Muscle layer of duodenum (tissue), 2 donors: ENCODE measurements at regions not wholly inside any gene's neighbourhood (a gene's known extent, or its start where the extent isn't known, plus 50 kb on each side); places are given as distances from the start of the nearest gene placed in this dataset.
"Not testable (repeated sequence)": the region's sequence is repeated elsewhere in the genome, so short reads cannot be mapped to it uniquely, and the experiment has no call there.

ENCODE experiments used
- H3K27ac ChIP-seq: one replicate; pipeline ENCODE4 v1.7.0; 2013; ENCODE audit warnings: mild to moderate bottlenecking, low read length
- H3K27me3 ChIP-seq: one replicate; pipeline ENCODE4 v1.7.0; 2013; ENCODE audit warnings: low read depth, mild to moderate bottlenecking, control low read depth, low read length
- H3K36me3 ChIP-seq, 2 donors: one replicate each; pipeline ENCODE4 v1.7.0; 2013; ENCODE audit warnings: low read length in 2 of 2, control low read depth in 1 of 2, mild to moderate bottlenecking in 1 of 2; ENCODE audit not compliant: insufficient read depth in 2 of 2, control insufficient read depth in 1 of 2
- H3K4me1 ChIP-seq, 2 donors: one replicate each; pipeline ENCODE4 v1.7.0; 2013; ENCODE audit warnings: low read length in 2 of 2, mild to moderate bottlenecking in 2 of 2, control low read depth in 1 of 2, moderate library complexity in 1 of 2; ENCODE audit not compliant: insufficient read depth in 2 of 2, control insufficient read depth in 1 of 2
- H3K4me3 ChIP-seq, 2 donors: one replicate each; pipeline ENCODE4 v1.7.0; 2013; ENCODE audit warnings: low read length in 2 of 2, low read depth in 1 of 2, mild to moderate bottlenecking in 1 of 2
- H3K9me3 ChIP-seq, 2 donors: one replicate each; pipeline ENCODE4 v1.7.0; 2013; ENCODE audit warnings: low read length in 2 of 2, control low read depth in 1 of 2, mild to moderate bottlenecking in 1 of 2; ENCODE audit not compliant: control insufficient read depth in 1 of 2
- donor health status: healthy.

GRCh38 chr6:156584121-156584520, 193.1 kb upstream of the ARID1B start:
- H3K4me1 ChIP-seq, H3K4me3 ChIP-seq, H3K9me3 ChIP-seq, H3K27ac ChIP-seq, H3K27me3 ChIP-seq, H3K36me3 ChIP-seq: not testable (repeated sequence)

GRCh38 chr6:156583083-156583482, 194.1 kb upstream of the ARID1B start:
- H3K27ac ChIP-seq = no peak overlapping the region
- H3K9me3 ChIP-seq = peaks cover 0 to 5% of the 10 kb centered on the region in 2 donors
- no peaks in the 10 kb centered on the region for H3K27me3 ChIP-seq
- H3K4me1 ChIP-seq = no peaks in the 10 kb centered on the region
- no peaks in the 10 kb centered on the region for H3K36me3 ChIP-seq
- no peak overlapping the region for H3K4me3 ChIP-seq

GRCh38 chr6:156582509-156582992, 194.6 kb upstream of the ARID1B start:
- Histone ChIP-seq H3K36me3 (no peaks in the 10 kb centered on the region), H3K4me1 (no peaks in the 10 kb centered on the region), H3K27me3 (no peaks in the 10 kb centered on the region), H3K9me3 (peaks cover 4 to 11% of the 10 kb centered on the region in 2 donors), H3K4me3 (no peak overlapping the region), H3K27ac (no peak overlapping the region)

- H3K27ac ChIP-seq = no peak overlapping the region
- no peaks in the 10 kb centered on the region for H3K27me3 ChIP-seq
- no peaks in the 10 kb centered on the region for H3K36me3 ChIP-seq
- no peak overlapping the region for H3K4me3 ChIP-seq
- H3K4me1 ChIP-seq = no peaks in the 10 kb centered on the region
- peaks cover 8 to 24% of the 10 kb centered on the region in 2 donors for H3K9me3 ChIP-seq
These were observed 197.6 kb upstream of the ARID1B start for GRCh38 chr6:156579564-156579963.

GRCh38 chr6:156577749-156578148, 199.4 kb upstream of the ARID1B start:
- H3K36me3 ChIP-seq = no peaks in the 10 kb centered on the region
- peak overlapping the region in 1 of 2 donors; percentile 4 for H3K4me3 ChIP-seq
- no peaks in the 10 kb centered on the region for H3K4me1 ChIP-seq
- H3K9me3 ChIP-seq = peaks cover 8 to 24% of the 10 kb centered on the region in 2 donors
- H3K27me3 ChIP-seq = no peaks in the 10 kb centered on the region
- H3K27ac ChIP-seq = no peak overlapping the region

GRCh38 chr6:156575361-156575760, 201.8 kb upstream of the ARID1B start:
- peaks cover 8 to 24% of the 10 kb centered on the region in 2 donors for H3K9me3 ChIP-seq
- no peaks in the 10 kb centered on the region for H3K36me3 ChIP-seq
- H3K27ac ChIP-seq = no peak overlapping the region
- no peaks in the 10 kb centered on the region for H3K4me1 ChIP-seq
- H3K27me3 ChIP-seq = no peaks in the 10 kb centered on the region
- H3K4me3 ChIP-seq = no peak overlapping the region

- no peaks in the 10 kb centered on the region for H3K4me1 ChIP-seq
- no peak overlapping the region for H3K27ac ChIP-seq
- H3K27me3 ChIP-seq = no peaks in the 10 kb centered on the region
- no peaks in the 10 kb centered on the region for H3K9me3 ChIP-seq
- H3K36me3 ChIP-seq = no peaks in the 10 kb centered on the region
- no peak overlapping the region for H3K4me3 ChIP-seq
These were observed 212.4 kb upstream of the ARID1B start for GRCh38 chr6:156564807-156565149.

GRCh38 chr6:156564127-156564806, 212.9 kb upstream of the ARID1B start:
- Histone ChIP-seq H3K4me3 (no peak overlapping the region), H3K4me1 (no peaks in the 10 kb centered on the region), H3K27ac (no peak overlapping the region), H3K27me3 (no peaks in the 10 kb centered on the region), H3K36me3 (no peaks in the 10 kb centered on the region), H3K9me3 (no peaks in the 10 kb centered on the region)

GRCh38 chr6:156563714-156564113, 213.5 kb upstream of the ARID1B start:
- no peaks in the 10 kb centered on the region for H3K4me1 ChIP-seq
- H3K9me3 ChIP-seq = no peaks in the 10 kb centered on the region
- no peak overlapping the region for H3K27ac ChIP-seq
- no peaks in the 10 kb centered on the region for H3K27me3 ChIP-seq
- no peak overlapping the region for H3K4me3 ChIP-seq
- H3K36me3 ChIP-seq = no peaks in the 10 kb centered on the region

GRCh38 chr6:156562636-156563035, 214.5 kb upstream of the ARID1B start:
- H3K36me3 ChIP-seq = no peaks in the 10 kb centered on the region
- peaks cover 0 to 2% of the 10 kb centered on the region in 2 donors for H3K4me1 ChIP-seq
- no peaks in the 10 kb centered on the region for H3K27me3 ChIP-seq
- H3K4me3 ChIP-seq = no peak overlapping the region
- H3K27ac ChIP-seq = no peak overlapping the region
- no peaks in the 10 kb centered on the region for H3K9me3 ChIP-seq

GRCh38 chr6:156562019-156562418, 215.2 kb upstream of the ARID1B start:
- Histone ChIP-seq H3K36me3 (no peaks in the 10 kb centered on the region), H3K4me1 (peaks cover 0 to 6% of the 10 kb centered on the region in 2 donors), H3K27me3 (no peaks in the 10 kb centered on the region), H3K27ac (no peak overlapping the region), H3K9me3 (no peaks in the 10 kb centered on the region), H3K4me3 (no peak overlapping the region)

- Histone ChIP-seq H3K4me1 (peaks cover 0 to 6% of the 10 kb centered on the region in 2 donors), H3K27ac (no peak overlapping the region), H3K9me3 (no peaks in the 10 kb centered on the region), H3K4me3 (no peak overlapping the region), H3K36me3 (no peaks in the 10 kb centered on the region), H3K27me3 (no peaks in the 10 kb centered on the region)
These were observed 216.7 kb upstream of the ARID1B start for GRCh38 chr6:156560476-156560875.
